CD14-positive monocyte (primary cell): ENCODE measurements at regions not wholly inside any gene's neighbourhood (a gene's known extent, or its start where the extent isn't known, plus 50 kb on each side); places are given as distances from the start of the nearest gene placed in this dataset.
"Not testable (repeated sequence)": the region's sequence is repeated elsewhere in the genome, so short reads cannot be mapped to it uniquely, and the experiment has no call there.

ENCODE experiments used
- DNase-seq, 3 donors: peaks; one replicate each; pipeline ENCODE4 v3.0.0-alpha.2; 2011 to 2022
- H2AFZ ChIP-seq: 2 replicates; pipeline ENCODE4 v1.6.0; 2012; ENCODE audit warnings: mild to moderate bottlenecking, low read depth, low read length, inconsistent platforms; ENCODE audit not compliant: insufficient read depth, poor library complexity, severe bottlenecking
- H3K27ac ChIP-seq, 2 donors: 1 replicate in 1 of 2; 2 replicates in 1 of 2; pipeline ENCODE4 v1.5.1; 2012 to 2013; ENCODE audit warnings: low read length in 2 of 2, control low read depth in 1 of 2, inconsistent platforms in 1 of 2, low read depth in 1 of 2, mild to moderate bottlenecking in 1 of 2
- H3K27me3 ChIP-seq, 2 donors: one replicate each; pipeline versions ENCODE4 v1.6.0 to v1.6.1; 2011 to 2013; ENCODE audit warnings: low read length in 2 of 2; ENCODE audit not compliant: control insufficient read depth in 2 of 2, insufficient read depth in 2 of 2
- H3K36me3 ChIP-seq, 2 donors: replicated peaks in 1 of 2; 1 replicate in 1 of 2; 2 replicates in 1 of 2; pipeline versions ENCODE4 v1.5.1 to v1.6.1; 2012 to 2013; ENCODE audit warnings: low read length in 2 of 2, control low read depth in 1 of 2, inconsistent platforms in 1 of 2, mild to moderate bottlenecking in 1 of 2; ENCODE audit not compliant: insufficient read depth in 2 of 2, control insufficient read depth in 1 of 2
- H3K4me1 ChIP-seq, 2 donors: 1 replicate in 1 of 2; 2 replicates in 1 of 2; pipeline versions ENCODE4 v1.5.1 to v1.6.1; 2012 to 2013; ENCODE audit warnings: low read length in 2 of 2, control low read depth in 1 of 2, inconsistent platforms in 1 of 2, mild to moderate bottlenecking in 1 of 2, moderate library complexity in 1 of 2; ENCODE audit not compliant: insufficient read depth in 2 of 2, control insufficient read depth in 1 of 2
- H3K4me2 ChIP-seq: replicated peaks from 2 replicates; pipeline ENCODE3; 2012; ENCODE audit warnings: low read length, moderate library complexity, mild to moderate bottlenecking; ENCODE audit not compliant: poor library complexity, severe bottlenecking; ENCODE audit errors: extremely low read depth
- H3K4me3 ChIP-seq, 3 experiments: fragments of 200-600 bp in 1 of 3; sonication (generic) in 1 of 3; replicated peaks in 1 of 3; 1 replicate in 2 of 3; 2 replicates in 1 of 3; pipeline ENCODE4 v1.5.1; 2011 to 2013; ENCODE audit warnings: low read length in 3 of 3, mild to moderate bottlenecking in 3 of 3, control low read depth in 2 of 3, low read depth in 2 of 3, inconsistent platforms in 1 of 3, moderate library complexity in 1 of 3
- H3K79me2 ChIP-seq: 2 replicates; pipeline ENCODE4 v1.6.0; 2012; ENCODE audit warnings: mild to moderate bottlenecking, control low read depth, inconsistent platforms, low read length, moderate library complexity; ENCODE audit not compliant: insufficient read depth
- H3K9ac ChIP-seq: 2 replicates; pipeline ENCODE4 v1.6.0; 2017; ENCODE audit warnings: low read length, mild to moderate bottlenecking; ENCODE audit not compliant: insufficient read depth, poor library complexity, severe bottlenecking
- H3K9me3 ChIP-seq, 2 donors: replicated peaks in 1 of 2; 1 replicate in 1 of 2; 2 replicates in 1 of 2; pipeline versions ENCODE4 v1.5.1 to v1.6.1; 2012 to 2013; ENCODE audit warnings: low read length in 2 of 2, control low read depth in 1 of 2; ENCODE audit not compliant: control insufficient read depth in 1 of 2, insufficient read depth in 1 of 2
- H4K20me1 ChIP-seq: 2 replicates; pipeline ENCODE4 v1.6.0; 2012; ENCODE audit warnings: mild to moderate bottlenecking, low read length, control low read depth, moderate library complexity; ENCODE audit not compliant: insufficient read depth
- H3K27ac Mint-ChIP-seq, 7 donors: one replicate each; pipeline ENCODE4 v1.8.0; 2020; ENCODE audit warnings: mild to moderate bottlenecking in 7 of 7, mixed read lengths in 7 of 7, moderate library complexity in 6 of 7, inconsistent platforms in 2 of 7
- H3K27me3 Mint-ChIP-seq, 3 donors: one replicate each; pipeline ENCODE4 v1.8.0; 2021 to 2022; ENCODE audit warnings: low read depth in 3 of 3, mild to moderate bottlenecking in 3 of 3, mixed read lengths in 3 of 3, moderate library complexity in 3 of 3, inconsistent platforms in 1 of 3
- H3K36me3 Mint-ChIP-seq, 2 donors: one replicate each; pipeline ENCODE4 v1.8.0; 2020; ENCODE audit warnings: mixed read lengths in 2 of 2, inconsistent platforms in 1 of 2, mild to moderate bottlenecking in 1 of 2
- H3K4me1 Mint-ChIP-seq: one replicate; pipeline ENCODE4 v1.8.0; 2020; ENCODE audit warnings: mild to moderate bottlenecking, mixed read lengths
- H3K4me3 Mint-ChIP-seq, 2 donors: one replicate each; pipeline ENCODE4 v1.8.0; 2020; ENCODE audit warnings: mild to moderate bottlenecking in 2 of 2, mixed read lengths in 2 of 2, moderate library complexity in 1 of 2
- H3K9me3 Mint-ChIP-seq, 7 donors: one replicate each; pipeline ENCODE4 v1.8.0; 2020 to 2022; ENCODE audit warnings: mixed read lengths in 7 of 7, mild to moderate bottlenecking in 6 of 7, moderate library complexity in 6 of 7, inconsistent platforms in 2 of 7
- WGBS: methylation state at CpG from one replicate; pipeline ENCODE4 v1.1.5; 2013; ENCODE audit warnings: missing lambda C conversion rate; ENCODE audit not compliant: insufficient coverage; 5-methylcytosine and 5-hydroxymethylcytosine counted together
- intact Hi-C, 2 donors: fragments of 100-400 bp; cut with micrococcal nuclease; formaldehyde crosslinking; loops; one replicate each; pipeline versions ENCODE4 v1.15.0 to v1.15.1; 2023
- TF ChIP-seq, protein P1 (sequence below): fragments of 200-600 bp; IDR thresholded peaks from one replicate; pipeline ENCODE4 v1.8.0; 2022; ENCODE audit warnings: antibody characterized with exemption, mild to moderate bottlenecking

DNA sequence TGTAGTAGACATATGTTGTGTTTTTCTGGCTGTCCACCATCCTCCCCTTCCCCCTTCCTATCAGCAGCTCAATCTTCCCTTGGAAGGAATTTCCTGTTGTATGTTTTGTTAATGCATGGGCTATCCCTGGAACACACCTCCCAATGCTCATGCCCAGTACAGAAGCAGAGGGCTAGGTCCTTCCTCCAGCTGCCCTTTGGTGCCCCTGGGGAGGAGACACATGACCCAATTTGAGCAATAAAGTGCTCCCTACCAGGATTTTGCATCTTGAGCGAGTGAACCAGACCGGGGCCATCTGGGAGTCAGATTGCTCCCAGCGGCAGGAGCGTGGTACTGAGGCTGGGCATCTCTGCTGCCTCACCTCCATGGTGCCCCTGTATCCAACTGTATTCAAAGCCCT, 141.5 kb upstream of the MED13 start:
- intact Hi-C loops: no loop called here
- Histone ChIP-seq H3K9ac (no peak overlapping the region), H3K27me3 (no peaks in the 10 kb centered on the region), H3K4me1 (peaks cover 16 to 25% of the 10 kb centered on the region in 2 donors), H3K9me3 (peaks cover 0 to 4% of the 10 kb centered on the region in 2 donors), H4K20me1 (no peaks in the 10 kb centered on the region), H2AFZ (peak overlapping the region; percentile 33), H3K27ac (no peak overlapping the region), H3K4me3 (no peak overlapping the region), H3K36me3 (no peaks in the 10 kb centered on the region), H3K79me2 (no peaks in the 10 kb centered on the region), H3K4me2 (no peak overlapping the region)
- no peak overlapping the region for H3K27ac Mint-ChIP-seq
- 91% methylated on average over 4 of the region's 4 CpGs for WGBS
- no peak for DNase-seq
- H3K4me3 Mint-ChIP-seq: no peak overlapping the region
- H3K36me3 Mint-ChIP-seq: no peaks in the 10 kb centered on the region
- H3K27me3 Mint-ChIP-seq: peaks cover 0 to under 1% (median 0%) of the 10 kb centered on the region in 3 donors
- H3K9me3 Mint-ChIP-seq: peaks cover 2 to 13% (median 9%) of the 10 kb centered on the region in 7 donors
- TF ChIP-seq, protein P1, sequence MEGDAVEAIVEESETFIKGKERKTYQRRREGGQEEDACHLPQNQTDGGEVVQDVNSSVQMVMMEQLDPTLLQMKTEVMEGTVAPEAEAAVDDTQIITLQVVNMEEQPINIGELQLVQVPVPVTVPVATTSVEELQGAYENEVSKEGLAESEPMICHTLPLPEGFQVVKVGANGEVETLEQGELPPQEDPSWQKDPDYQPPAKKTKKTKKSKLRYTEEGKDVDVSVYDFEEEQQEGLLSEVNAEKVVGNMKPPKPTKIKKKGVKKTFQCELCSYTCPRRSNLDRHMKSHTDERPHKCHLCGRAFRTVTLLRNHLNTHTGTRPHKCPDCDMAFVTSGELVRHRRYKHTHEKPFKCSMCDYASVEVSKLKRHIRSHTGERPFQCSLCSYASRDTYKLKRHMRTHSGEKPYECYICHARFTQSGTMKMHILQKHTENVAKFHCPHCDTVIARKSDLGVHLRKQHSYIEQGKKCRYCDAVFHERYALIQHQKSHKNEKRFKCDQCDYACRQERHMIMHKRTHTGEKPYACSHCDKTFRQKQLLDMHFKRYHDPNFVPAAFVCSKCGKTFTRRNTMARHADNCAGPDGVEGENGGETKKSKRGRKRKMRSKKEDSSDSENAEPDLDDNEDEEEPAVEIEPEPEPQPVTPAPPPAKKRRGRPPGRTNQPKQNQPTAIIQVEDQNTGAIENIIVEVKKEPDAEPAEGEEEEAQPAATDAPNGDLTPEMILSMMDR: no peak
- H3K4me1 Mint-ChIP-seq: peaks cover 24% of the 10 kb centered on the region

GRCh38 chr17:62197156-62197555, 132.1 kb upstream of the MED13 start:
- DNase-seq: peak; percentile 4 to 23 (median 7)
- H3K27me3 Mint-ChIP-seq, H2AFZ ChIP-seq, H3K36me3 ChIP-seq, H3K36me3 Mint-ChIP-seq, intact Hi-C loops, H3K27me3 ChIP-seq, H3K4me3 ChIP-seq, H3K9me3 ChIP-seq, H3K79me2 ChIP-seq, H3K9me3 Mint-ChIP-seq, H3K4me3 Mint-ChIP-seq, H3K9ac ChIP-seq, H3K4me2 ChIP-seq, H4K20me1 ChIP-seq: not testable (repeated sequence)
- Histone ChIP-seq H3K4me1 (peaks cover 9 to 31% of the 10 kb centered on the region in 2 donors), H3K27ac (peak overlapping the region in 1 of 2 donors; percentile 12)
- Mint-ChIP-seq H3K27ac (peak overlapping the region; percentile 35 to 66 (median 57)), H3K4me1 (peaks cover 34% of the 10 kb centered on the region)
- no CpG with 5 or more reads among the region's 7 CpGs for WGBS

- H3K4me3 ChIP-seq, H3K79me2 ChIP-seq, H3K27me3 Mint-ChIP-seq, H3K27ac ChIP-seq, intact Hi-C loops, H3K9me3 Mint-ChIP-seq, H3K4me2 ChIP-seq, H3K27me3 ChIP-seq, H4K20me1 ChIP-seq, H2AFZ ChIP-seq, H3K36me3 Mint-ChIP-seq, H3K36me3 ChIP-seq, H3K9ac ChIP-seq, H3K4me3 Mint-ChIP-seq, H3K9me3 ChIP-seq, DNase-seq: not testable (repeated sequence)
- 100% methylated on average over 2 of the region's 3 CpGs for WGBS
- peaks cover 35% of the 10 kb centered on the region for H3K4me1 Mint-ChIP-seq
- H3K4me1 ChIP-seq: peaks cover 9 to 31% of the 10 kb centered on the region in 2 donors
- peak overlapping the region in 3 of 7 donors; percentile 15 to 66 (median 43) for H3K27ac Mint-ChIP-seq
Observed at GRCh38 chr17:62196587-62196986, 131.5 kb upstream of the MED13 start.
